ENCODE measurements at regions not wholly inside any gene's neighbourhood (a gene's known extent, or its start where the extent isn't known, plus 50 kb on each side); places are given as distances from the start of the nearest gene placed in this dataset.
A peak's percentile ranks its signal among the peaks of the same experiment; 100 is the strongest.

DNA sequence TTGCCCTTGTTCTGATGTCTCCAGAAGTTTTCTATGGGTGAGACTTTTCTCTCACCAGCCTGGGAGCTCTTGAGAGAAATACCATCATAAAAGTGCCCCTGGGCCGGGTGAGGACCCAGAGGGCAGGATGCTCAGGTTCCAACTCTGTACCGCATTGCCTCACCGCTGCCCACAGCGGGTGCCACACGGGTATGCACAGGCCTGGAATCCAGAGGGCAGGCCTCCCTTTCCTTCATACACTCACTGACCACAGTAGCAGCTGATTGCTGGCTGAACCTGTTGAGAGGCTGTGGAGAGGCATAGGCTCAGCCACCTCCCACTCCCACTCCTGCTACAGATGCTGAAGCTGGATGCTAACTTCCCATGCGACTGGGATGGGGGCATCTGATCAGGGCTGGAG is 293.8 kb downstream of the CYP26B1 start:
- ATAC-seq (no peak), DNase-seq (no peak)
- WGBS, 2 donors = 94 to 95% methylated on average over 6 of the region's 6 CpGs
- intact Hi-C loops (cut with DNase I) = no loop called here
- Histone ChIP-seq H3K4me3 (no peak overlapping the region), H3K4me1 (peaks cover 0 to 30% (median 5%) of the 10 kb centered on the region in 9 donors), H3K9me3 (peaks cover 0 to 14% (median 0%) of the 10 kb centered on the region in 11 donors), H3K27me3 (peaks cover 0 to 14% (median 7%) of the 10 kb centered on the region in 7 donors), H3K36me3 (no peaks in the 10 kb centered on the region), H3K27ac (no peak overlapping the region)
- TF ChIP-seq, protein P1, sequence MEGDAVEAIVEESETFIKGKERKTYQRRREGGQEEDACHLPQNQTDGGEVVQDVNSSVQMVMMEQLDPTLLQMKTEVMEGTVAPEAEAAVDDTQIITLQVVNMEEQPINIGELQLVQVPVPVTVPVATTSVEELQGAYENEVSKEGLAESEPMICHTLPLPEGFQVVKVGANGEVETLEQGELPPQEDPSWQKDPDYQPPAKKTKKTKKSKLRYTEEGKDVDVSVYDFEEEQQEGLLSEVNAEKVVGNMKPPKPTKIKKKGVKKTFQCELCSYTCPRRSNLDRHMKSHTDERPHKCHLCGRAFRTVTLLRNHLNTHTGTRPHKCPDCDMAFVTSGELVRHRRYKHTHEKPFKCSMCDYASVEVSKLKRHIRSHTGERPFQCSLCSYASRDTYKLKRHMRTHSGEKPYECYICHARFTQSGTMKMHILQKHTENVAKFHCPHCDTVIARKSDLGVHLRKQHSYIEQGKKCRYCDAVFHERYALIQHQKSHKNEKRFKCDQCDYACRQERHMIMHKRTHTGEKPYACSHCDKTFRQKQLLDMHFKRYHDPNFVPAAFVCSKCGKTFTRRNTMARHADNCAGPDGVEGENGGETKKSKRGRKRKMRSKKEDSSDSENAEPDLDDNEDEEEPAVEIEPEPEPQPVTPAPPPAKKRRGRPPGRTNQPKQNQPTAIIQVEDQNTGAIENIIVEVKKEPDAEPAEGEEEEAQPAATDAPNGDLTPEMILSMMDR (IDR thresholded peaks at IDR 0.05) = no peak

GRCh38 chr2:71852141-71852711 is 295.4 kb downstream of the CYP26B1 start:
- H3K27ac ChIP-seq = no peak overlapping the region
- H3K36me3 ChIP-seq = no peaks in the 10 kb centered on the region
- H3K4me3 ChIP-seq = no peak overlapping the region
- 30 to 41% methylated on average over 32 of the region's 32 CpGs for WGBS, 2 donors
- TF ChIP-seq, protein P1 (IDR thresholded peaks at IDR 0.05) = no peak
- H3K9me3 ChIP-seq = peaks cover 0 to 14% (median 0%) of the 10 kb centered on the region in 11 donors
- ATAC-seq (peak in 5 of 8 donors; percentile 23 to 58 (median 28)), DNase-seq (peak in 1 of 2 donors; percentile 40)
- peaks cover 0 to 14% (median 7%) of the 10 kb centered on the region in 7 donors for H3K27me3 ChIP-seq
- peaks cover 0 to 30% (median 5%) of the 10 kb centered on the region in 9 donors for H3K4me1 ChIP-seq
- intact Hi-C loops (cut with DNase I) = no loop called here

- Histone ChIP-seq H3K27me3 (peaks cover 0 to 11% (median 7%) of the 10 kb centered on the region in 7 donors), H3K4me3 (no peak overlapping the region), H3K4me1 (peaks cover 0 to 30% (median 8%) of the 10 kb centered on the region in 9 donors), H3K36me3 (no peaks in the 10 kb centered on the region), H3K27ac (no peak overlapping the region), H3K9me3 (peaks cover 0 to 12% (median 0%) of the 10 kb centered on the region in 11 donors)
- ATAC-seq = peak in 6 of 8 donors; percentile 32 to 59 (median 50)
- TF ChIP-seq, protein P1 (IDR thresholded peaks at IDR 0.05) = no peak
- peak in 1 of 2 donors; percentile 34 for DNase-seq
- intact Hi-C loops (cut with DNase I) = no loop called here
- WGBS, 2 donors = 64 to 70% methylated on average over 8 of the region's 8 CpGs
Observed at GRCh38 chr2:71851094-71851750, 296.4 kb downstream of the CYP26B1 start.

GRCh38 chr2:71850306-71850801 is 297.3 kb downstream of the CYP26B1 start:
- 76 to 85% methylated on average over 8 of the region's 8 CpGs for WGBS, 2 donors
- H3K4me3 ChIP-seq = no peak overlapping the region
- intact Hi-C loops (cut with DNase I) = no loop called here
- TF ChIP-seq, protein P1 (IDR thresholded peaks at IDR 0.05) = no peak
- H3K4me1 ChIP-seq = peaks cover 0 to 30% (median 8%) of the 10 kb centered on the region in 9 donors
- peak in 3 of 8 donors; percentile 16 to 39 (median 19) for ATAC-seq
- H3K9me3 ChIP-seq = peaks cover 0 to 4% (median 0%) of the 10 kb centered on the region in 11 donors
- peak in 1 of 2 donors; percentile 27 for DNase-seq
- no peak overlapping the region for H3K27ac ChIP-seq
- H3K36me3 ChIP-seq = no peaks in the 10 kb centered on the region
- peaks cover 0 to 11% (median 7%) of the 10 kb centered on the region in 7 donors for H3K27me3 ChIP-seq
